HCT116 (cell line): ENCODE measurements at regions not wholly inside any gene's neighbourhood (a gene's known extent, or its start where the extent isn't known, plus 50 kb on each side); places are given as distances from the start of the nearest gene placed in this dataset.

Experiments used
- ATAC-seq: fragments of 200-7000 bp; cut with Tn5 transposase; 2 replicates; pipeline ENCODE4 v1.9.1; 2020; ENCODE audit warnings: mild to moderate bottlenecking, moderate library complexity
- BruUV-seq: library from RNA; stranded (reverse); fragments of 400-500 nt; replicated peaks from 2 replicates; lab custom pipeline; 2021; lab: Mats Ljungman, UMichigan
- CTCF ChIA-PET: fragments of 300-600 bp; sonication (Branson Sonifier 250); formaldehyde crosslinking; loops from one replicate; lab custom pipeline; 2021; ENCODE audit warnings: antibody characterized with exemption; lab: Charles Lee
- POLR2A ChIA-PET: fragments of 300-600, 350-600 bp; sonication (Branson Sonifier 250); formaldehyde crosslinking; loops from one replicate; lab custom pipeline; 2021; ENCODE audit warnings: antibody characterized with exemption; lab: Charles Lee
- RAD21 ChIA-PET, 2 experiments: fragments of 300-600 bp; sonication (Branson Sonifier 250); formaldehyde crosslinking; loops; one replicate each; lab custom pipeline; 2023; ENCODE audit warnings: low total read pairs in 2 of 2; ENCODE audit not compliant: uncharacterized antibody in 2 of 2, unreplicated experiment in 2 of 2, low non-redundant PET in 1 of 2; lab: Charles Lee
- DNase-seq: peaks from one replicate; pipeline ENCODE4 v3.0.0-alpha.2; 2010; ENCODE audit warnings: low read depth, low spot score
- H2AFZ ChIP-seq: fragments of 200-600 bp; shearing (Covaris generic), sonication (generic); 2 replicates; pipeline ENCODE4 v1.6.1; 2017; ENCODE audit warnings: low read depth, mixed run types, mixed read lengths, antibody characterized with exemption, low read length; ENCODE audit not compliant: poor library complexity, severe bottlenecking
- H3K27ac ChIP-seq: 2 replicates; pipeline ENCODE4 v1.5.1; 2012; ENCODE audit warnings: low read depth, low read length
- H3K27me3 ChIP-seq: fragments of 200-600 bp; sonication (generic); 2 replicates; pipeline ENCODE4 v1.6.1; 2016; ENCODE audit warnings: mixed run types, low read length, mixed read lengths; ENCODE audit not compliant: insufficient read depth
- H3K36me3 ChIP-seq, 2 experiments: fragments of 200-500 bp in 1 of 2; fragments of 200-600 bp in 1 of 2; sonication (Bioruptor generic) in 1 of 2; sonication (generic) in 1 of 2; 2 replicates each; pipeline versions ENCODE4 v1.5.1 to v1.6.1; 2014 to 2016; ENCODE audit warnings: low read length in 2 of 2, inconsistent platforms in 1 of 2, mixed read lengths in 1 of 2, mixed run types in 1 of 2; ENCODE audit not compliant: insufficient read depth in 2 of 2, control insufficient read depth in 1 of 2
- H3K4me1 ChIP-seq, 2 experiments: fragments of 200-600 bp in 1 of 2; sonication (generic) in 1 of 2; 2 replicates each; pipeline versions ENCODE4 v1.5.1 to v1.6.1; 2012 to 2017; ENCODE audit warnings: low read length in 2 of 2, inconsistent platforms in 1 of 2, mild to moderate bottlenecking in 1 of 2, mixed read lengths in 1 of 2, mixed run types in 1 of 2, moderate library complexity in 1 of 2; ENCODE audit not compliant: insufficient read depth in 2 of 2, control insufficient read depth in 1 of 2
- H3K4me2 ChIP-seq: fragments of 200-600 bp; sonication (generic); 2 replicates; pipeline ENCODE4 v1.6.1; 2017; ENCODE audit warnings: mixed run types, low read length, mixed read lengths
- H3K4me3 ChIP-seq, 2 experiments: fragments of 200-600 bp in 1 of 2; sonication (generic) in 1 of 2; replicated peaks in 1 of 2; 2 replicates each; pipeline ENCODE4 v1.5.1; 2011 to 2016; ENCODE audit warnings: low read length in 2 of 2, control low read depth in 1 of 2, low read depth in 1 of 2, mild to moderate bottlenecking in 1 of 2, mixed read lengths in 1 of 2, mixed run types in 1 of 2
- H3K79me2 ChIP-seq: fragments of 200-600 bp; sonication (generic); 2 replicates; pipeline ENCODE4 v1.6.1; 2017; ENCODE audit warnings: mild to moderate bottlenecking, mixed run types, low read length, moderate library complexity, mixed read lengths; ENCODE audit not compliant: insufficient read depth
- H3K9ac ChIP-seq: fragments of 200-600 bp; sonication (generic); 2 replicates; pipeline ENCODE4 v1.6.1; 2016; ENCODE audit warnings: low read length, mixed read lengths
- H3K9me2 ChIP-seq: fragments of 200-600 bp; sonication (generic), shearing (Covaris generic); 2 replicates; pipeline ENCODE4 v1.6.1; 2017; ENCODE audit warnings: mixed run types, mild to moderate bottlenecking, moderate library complexity; ENCODE audit not compliant: insufficient read depth
- H3K9me3 ChIP-seq, 2 experiments: fragments of 200-500 bp in 1 of 2; fragments of 200-600 bp in 1 of 2; sonication (Bioruptor generic) in 1 of 2; sonication (generic) in 1 of 2; 2 replicates each; pipeline ENCODE4 v1.6.1; 2014 to 2017; ENCODE audit warnings: low read length in 2 of 2, mixed read lengths in 2 of 2, inconsistent platforms in 1 of 2, low read depth in 1 of 2, mild to moderate bottlenecking in 1 of 2, mixed run types in 1 of 2, moderate library complexity in 1 of 2; ENCODE audit not compliant: control insufficient read depth in 1 of 2, insufficient read depth in 1 of 2
- H4K20me1 ChIP-seq: fragments of 200-600 bp; sonication (generic), shearing (Covaris generic); 2 replicates; pipeline ENCODE4 v1.6.1; 2017; ENCODE audit warnings: mixed run types, mild to moderate bottlenecking, moderate library complexity; ENCODE audit not compliant: insufficient read depth
- CBX3 ChIP-seq: IDR thresholded peaks from 2 replicates; pipeline ENCODE4 v1.6.1; 2012; ENCODE audit warnings: low read depth
- CEBPB ChIP-seq: IDR thresholded peaks from 2 replicates; pipeline ENCODE4 v1.6.1; 2012; ENCODE audit warnings: low read depth
- ELF1 ChIP-seq: IDR thresholded peaks from 2 replicates; pipeline ENCODE4 v1.6.1; 2012; ENCODE audit warnings: low read depth, borderline replicate concordance
- EZH2 ChIP-seq: fragments of 200-600 bp; sonication (generic); IDR thresholded peaks from 2 replicates; pipeline ENCODE4 v1.6.1; 2017; ENCODE audit warnings: antibody characterized with exemption, mixed run types
- EZH2phosphoT487 ChIP-seq: fragments of 200-600 bp; IDR thresholded peaks from 2 replicates; pipeline ENCODE4 v1.6.1; 2018; ENCODE audit warnings: antibody characterized with exemption, borderline replicate concordance
- FOSL1 ChIP-seq: IDR thresholded peaks from 2 replicates; pipeline ENCODE4 v1.6.1; 2012; ENCODE audit warnings: low read depth
- MAX ChIP-seq: IDR thresholded peaks from 2 replicates; pipeline ENCODE4 v1.6.1; 2012
- RAD21 ChIP-seq: IDR thresholded peaks from 2 replicates; pipeline ENCODE4 v1.6.1; 2012; ENCODE audit warnings: low read depth, mild to moderate bottlenecking
- SIN3A ChIP-seq: IDR thresholded peaks from 2 replicates; pipeline ENCODE4 v1.6.1; 2012; ENCODE audit warnings: low read depth
- SP1 ChIP-seq: IDR thresholded peaks from 2 replicates; pipeline ENCODE4 v1.6.1; 2012; ENCODE audit warnings: low read depth
- SRF ChIP-seq: IDR thresholded peaks from 2 replicates; pipeline ENCODE4 v1.6.1; 2012; ENCODE audit warnings: low read depth
- YY1 ChIP-seq: IDR thresholded peaks from 2 replicates; pipeline ENCODE4 v1.6.1; 2011; ENCODE audit warnings: low read length, low read depth, moderate library complexity, mild to moderate bottlenecking; ENCODE audit not compliant: insufficient replicate concordance; ENCODE audit errors: extremely low read depth
- ZFX ChIP-seq: fragments of 450-650 bp; IDR thresholded peaks from 2 replicates; pipeline ENCODE4 v1.6.1; 2017
- ZNF274 ChIP-seq: fragments of 200-500 bp; sonication (Bioruptor generic); IDR thresholded peaks from 2 replicates; pipeline ENCODE4 v1.6.1; 2014; ENCODE audit warnings: mild to moderate bottlenecking, low read depth, low read length, inconsistent platforms
- intact Hi-C: fragments of 100-400 bp; cut with micrococcal nuclease; formaldehyde crosslinking; loops from 2 replicates; pipeline ENCODE4 v1.10.0; 2022
- TF ChIP-seq, protein P1 (sequence below), 3 experiments: fragments of 200-600 bp in 1 of 3; sonication (generic) in 1 of 3; IDR thresholded peaks in 2 of 3; conservative IDR thresholded peaks in 1 of 3; 2 replicates each; pipeline ENCODE4 v1.5.1; 2012 to 2017; ENCODE audit warnings: low read depth in 2 of 3, low read length in 2 of 3, antibody characterized with exemption in 1 of 3, borderline replicate concordance in 1 of 3, control low read depth in 1 of 3, mild to moderate bottlenecking in 1 of 3, mixed read lengths in 1 of 3, mixed run types in 1 of 3, moderate library complexity in 1 of 3; ENCODE audit not compliant: insufficient read depth in 1 of 3

DNA sequence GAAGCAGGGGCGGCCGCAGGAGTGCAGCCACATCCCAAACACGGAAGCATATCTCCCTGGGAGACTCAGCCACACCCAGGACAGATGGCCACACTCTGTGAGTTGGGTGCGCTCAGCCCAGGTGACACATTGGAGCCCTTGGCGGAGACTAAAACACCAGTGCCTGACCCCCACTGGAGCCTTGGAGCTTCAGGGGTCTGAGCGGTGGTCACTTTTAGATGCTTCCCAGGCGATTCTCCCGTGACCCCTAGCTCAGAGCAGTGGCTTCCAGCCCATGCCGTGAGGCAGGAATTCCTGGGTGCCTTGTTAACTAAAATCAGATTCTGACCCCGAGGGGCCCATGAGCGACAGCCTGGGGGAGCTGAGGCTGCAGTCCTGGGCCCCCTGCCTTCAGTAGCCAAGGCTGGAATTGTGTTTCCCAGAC lies 54.5 kb downstream of the PLXNA1 start:
- H3K27ac ChIP-seq = no peak overlapping the region
- POLR2A ChIA-PET = no interaction called here

GRCh38 chr3:127037971-127038446 lies 55.1 kb downstream of the PLXNA1 start:
- ChIA-PET RAD21 (no interaction called here), POLR2A (no interaction called here), CTCF (no interaction called here)
- no peak for ATAC-seq
- Histone ChIP-seq H3K4me1 (peaks cover 18 to 35% of the 10 kb centered on the region in 2 experiments), H3K27ac (no peak overlapping the region), H3K9me3 (no peaks in the 10 kb centered on the region), H4K20me1 (no peaks in the 10 kb centered on the region), H3K4me3 (no peak overlapping the region), H3K27me3 (no peaks in the 10 kb centered on the region), H3K36me3 (no peaks in the 10 kb centered on the region), H3K79me2 (no peaks in the 10 kb centered on the region), H3K4me2 (no peak overlapping the region), H2AFZ (no peak overlapping the region), H3K9ac (no peak overlapping the region), H3K9me2 (no peaks in the 10 kb centered on the region)
- DNase-seq = no peak
- TF ChIP-seq RAD21 (no peak), EZH2phosphoT487 (no peak), CBX3 (no peak), SRF (no peak), SP1 (no peak), MAX (no peak), ELF1 (no peak), YY1 (no peak), ZNF274 (no peak), CEBPB (no peak), FOSL1 (no peak), EZH2 (no peak), SIN3A (no peak)
- intact Hi-C loops = no loop called here
- no TSS peak for BruUV-seq

More for the DNA sequence above, 54.5 kb downstream of the PLXNA1 start:
- BruUV-seq = no TSS peak
- no peak overlapping the region for H2AFZ ChIP-seq
- no peak for ATAC-seq
- ChIA-PET CTCF (interaction anchor here (1.0 kb wide), 1 partner anchor 418 kb away, joined by 3 read pairs; no protein-coding TSS in a partner anchor), RAD21 (no interaction called here)
- intact Hi-C loops = no loop called here
- no peak overlapping the region for H3K9ac ChIP-seq
- no peaks in the 10 kb centered on the region for H3K9me2 ChIP-seq
- peaks cover 15 to 30% of the 10 kb centered on the region in 2 experiments for H3K4me1 ChIP-seq
- H3K9me3 ChIP-seq = no peaks in the 10 kb centered on the region
- no peaks in the 10 kb centered on the region for H3K27me3 ChIP-seq
- DNase-seq = no peak
- no peaks in the 10 kb centered on the region for H3K79me2 ChIP-seq
- TF ChIP-seq EZH2 = no peak
- TF ChIP-seq YY1 = no peak
- no peak for TF ChIP-seq RAD21
- TF ChIP-seq, protein P1, sequence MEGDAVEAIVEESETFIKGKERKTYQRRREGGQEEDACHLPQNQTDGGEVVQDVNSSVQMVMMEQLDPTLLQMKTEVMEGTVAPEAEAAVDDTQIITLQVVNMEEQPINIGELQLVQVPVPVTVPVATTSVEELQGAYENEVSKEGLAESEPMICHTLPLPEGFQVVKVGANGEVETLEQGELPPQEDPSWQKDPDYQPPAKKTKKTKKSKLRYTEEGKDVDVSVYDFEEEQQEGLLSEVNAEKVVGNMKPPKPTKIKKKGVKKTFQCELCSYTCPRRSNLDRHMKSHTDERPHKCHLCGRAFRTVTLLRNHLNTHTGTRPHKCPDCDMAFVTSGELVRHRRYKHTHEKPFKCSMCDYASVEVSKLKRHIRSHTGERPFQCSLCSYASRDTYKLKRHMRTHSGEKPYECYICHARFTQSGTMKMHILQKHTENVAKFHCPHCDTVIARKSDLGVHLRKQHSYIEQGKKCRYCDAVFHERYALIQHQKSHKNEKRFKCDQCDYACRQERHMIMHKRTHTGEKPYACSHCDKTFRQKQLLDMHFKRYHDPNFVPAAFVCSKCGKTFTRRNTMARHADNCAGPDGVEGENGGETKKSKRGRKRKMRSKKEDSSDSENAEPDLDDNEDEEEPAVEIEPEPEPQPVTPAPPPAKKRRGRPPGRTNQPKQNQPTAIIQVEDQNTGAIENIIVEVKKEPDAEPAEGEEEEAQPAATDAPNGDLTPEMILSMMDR (IDR thresholded peaks at IDR 0.05 in 2 of 3, conservative IDR thresholded peaks at IDR 0.05 in 1 of 3; ENCODE audit: borderline replicate concordance in 1 of 3, insufficient read depth in 1 of 3, low read depth in 2 of 3, low read length in 2 of 3) = no peak
- no peak for TF ChIP-seq ZFX
- H3K4me2 ChIP-seq = no peak overlapping the region
- H3K36me3 ChIP-seq = no peaks in the 10 kb centered on the region
- H4K20me1 ChIP-seq = no peaks in the 10 kb centered on the region
- H3K4me3 ChIP-seq = no peak overlapping the region
